Inferior parietal cortex (tissue), 1 donor: ENCODE measurements at regions not wholly inside any gene's neighbourhood (a gene's known extent, or its start where the extent isn't known, plus 50 kb on each side); places are given as distances from the start of the nearest gene placed in this dataset.
A peak's percentile ranks its signal among the peaks of the same experiment; 100 is the strongest.
"Not testable (repeated sequence)": the region's sequence is repeated elsewhere in the genome, so short reads cannot be mapped to it uniquely, and the experiment has no call there.

Source experiments
- DNase-seq: peaks from one replicate; pipeline ENCODE4 v3.0.0-alpha.2; 2016; ENCODE audit errors: extremely low spot score

GRCh38 chr3:194061421-194062030, 74.4 kb upstream of the HES1 start:
- DNase-seq = no peak

DNA sequence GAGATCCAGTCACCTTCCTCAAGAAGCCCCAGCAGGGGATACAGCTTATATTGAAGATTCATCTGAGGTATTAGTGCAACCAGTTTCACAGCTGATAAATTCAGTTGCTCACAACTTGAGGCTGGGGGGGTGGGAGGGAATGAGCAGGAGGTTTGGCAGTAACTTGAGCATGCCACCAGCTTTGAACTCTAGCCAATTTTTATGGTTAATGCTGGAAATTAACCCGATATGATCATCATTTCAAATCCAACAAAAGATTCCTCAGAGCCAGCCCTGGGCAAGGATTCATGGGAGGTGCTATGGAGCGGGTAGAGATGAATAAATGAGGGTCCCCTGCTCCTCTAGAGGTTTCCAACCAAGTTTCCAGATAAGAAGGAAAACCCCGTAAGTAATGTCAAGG, 73.1 kb upstream of the HES1 start:
- no peak for DNase-seq

GRCh38 chr3:194064380-194065332, 71.3 kb upstream of the HES1 start:
- DNase-seq = no peak

- DNase-seq = not testable (repeated sequence)
Measured at GRCh38 chr3:194067327-194067726, 68.6 kb upstream of the HES1 start.

DNA sequence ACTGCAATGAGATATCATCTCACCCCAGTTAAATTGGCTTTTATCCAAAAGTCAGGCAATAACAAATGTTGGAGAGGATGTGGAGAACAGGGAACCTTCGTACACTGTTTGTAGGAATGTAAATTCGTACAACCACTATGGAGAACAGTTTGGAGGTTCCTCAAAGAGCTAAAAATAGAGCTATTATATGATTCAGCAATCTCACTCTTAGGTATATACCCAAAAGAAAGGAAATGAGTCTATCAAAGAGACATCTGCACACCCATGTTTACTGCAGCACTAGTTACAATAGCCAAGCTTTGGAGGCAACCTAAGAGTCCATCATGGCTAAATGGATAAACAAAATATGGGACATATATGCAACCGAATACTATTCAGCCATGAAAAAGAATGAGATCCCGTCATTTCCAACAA, 68.0 kb upstream of the HES1 start:
- DNase-seq = no peak

DNA sequence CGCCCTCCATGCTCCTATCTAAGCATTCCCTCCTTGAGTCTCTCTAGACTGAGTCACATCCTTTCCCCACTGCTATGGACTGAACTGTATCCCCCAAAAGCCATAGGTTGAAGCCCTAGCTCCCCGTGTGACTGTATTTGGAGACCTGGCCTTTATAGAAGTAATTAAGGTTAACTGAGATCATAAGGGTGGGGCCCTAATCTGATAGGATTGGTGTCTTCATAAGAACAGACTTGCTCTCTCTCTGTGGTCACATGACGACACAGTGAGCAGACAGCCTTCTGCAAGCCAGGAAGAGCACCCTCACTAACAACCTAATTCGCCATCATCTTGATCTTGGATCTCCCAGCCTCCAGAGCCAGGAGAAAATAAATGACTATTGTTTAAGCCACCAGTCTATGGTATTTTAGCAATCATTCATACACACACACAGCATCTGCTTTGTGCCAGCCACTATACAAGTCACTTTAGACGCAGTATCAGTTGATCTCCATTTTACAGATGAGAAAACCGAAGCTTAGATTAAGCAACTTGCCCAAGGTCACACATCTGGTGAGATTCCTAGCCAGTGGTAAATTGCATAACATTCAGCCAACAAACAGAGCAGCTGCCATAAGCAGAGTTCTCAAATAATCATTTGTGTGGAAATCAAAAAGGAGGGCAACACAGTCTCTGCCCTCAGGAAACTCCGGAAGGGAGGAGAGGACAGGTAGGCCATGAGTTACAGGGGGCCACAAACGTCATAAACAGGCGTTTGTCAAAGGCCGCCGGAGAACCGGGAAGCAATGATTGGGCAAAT, 66.3 kb upstream of the HES1 start:
- DNase-seq = no peak

- DNase-seq = no peak
Measured at GRCh38 chr3:194070220-194070633, 65.7 kb upstream of the HES1 start.

DNA sequence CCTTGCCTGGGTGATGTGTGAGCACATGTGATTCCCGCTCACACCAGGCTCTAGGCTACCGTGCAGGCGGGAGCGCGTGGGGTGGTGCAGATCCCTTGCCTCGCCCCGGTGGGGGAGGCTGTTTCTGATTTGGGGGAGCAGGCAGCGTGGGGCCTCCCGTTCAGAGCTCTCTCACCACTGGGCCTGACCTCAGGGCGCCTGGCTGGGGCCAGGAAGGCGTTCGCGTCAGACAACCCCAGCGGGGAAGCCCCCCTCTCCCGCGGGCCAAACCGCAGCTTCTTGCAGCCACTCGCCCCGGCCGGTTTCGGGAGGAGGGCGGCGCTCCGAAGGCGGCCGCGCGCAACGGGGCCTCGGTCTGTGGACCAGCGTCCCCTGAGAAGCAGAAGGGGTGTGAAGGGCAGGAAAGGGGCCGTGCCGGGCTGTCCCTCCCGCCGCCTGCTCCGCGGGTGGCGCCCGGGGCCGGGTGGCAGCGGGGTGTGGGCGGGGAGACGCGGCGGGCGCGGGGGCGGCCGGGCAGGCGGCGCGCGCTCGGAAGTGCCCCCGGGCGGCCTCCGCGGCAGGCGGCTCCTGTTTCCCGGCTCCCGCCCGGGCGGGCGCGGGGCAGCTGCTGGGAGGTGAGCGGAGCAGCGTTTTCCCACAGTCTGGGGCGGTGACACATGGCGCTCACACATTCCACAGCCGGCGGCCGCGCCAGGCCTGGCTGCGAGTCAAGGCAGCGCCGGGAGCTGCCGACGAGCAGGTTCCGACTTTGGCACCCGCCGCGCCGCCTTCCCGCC, 65.1 kb upstream of the HES1 start:
- DNase-seq = peak; percentile 46

GRCh38 chr3:194072097-194072428, 63.9 kb upstream of the HES1 start:
- no peak for DNase-seq

DNA sequence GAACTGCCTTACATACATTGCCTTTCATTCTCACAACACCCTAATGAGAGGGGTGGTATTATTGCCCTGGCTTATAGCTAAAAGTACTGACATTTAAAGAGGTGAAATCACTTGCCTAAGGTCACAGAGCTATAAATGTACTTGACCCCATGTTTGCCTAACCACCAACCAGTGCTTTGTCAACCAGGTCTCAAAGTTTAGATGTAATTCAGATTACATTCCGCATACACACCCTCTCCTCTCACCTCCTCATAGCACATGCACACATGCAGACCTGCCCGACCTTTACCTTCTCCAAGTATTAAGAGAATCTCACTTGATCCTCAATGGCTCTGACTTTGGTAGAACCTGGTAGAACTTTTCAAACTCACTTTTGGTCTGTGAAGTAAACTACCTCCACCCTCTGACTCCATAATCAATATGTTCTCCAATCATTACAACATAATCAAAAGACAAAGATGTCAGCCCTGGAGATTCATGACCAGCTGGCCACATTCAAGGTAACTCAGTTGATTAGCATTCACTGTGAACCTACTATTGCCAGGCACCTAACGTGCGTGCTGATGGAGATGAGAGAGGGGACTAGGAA, 63.2 kb upstream of the HES1 start:
- no peak for DNase-seq

GRCh38 chr3:194073926-194074325, 62.0 kb upstream of the HES1 start:
- DNase-seq = no peak

DNA sequence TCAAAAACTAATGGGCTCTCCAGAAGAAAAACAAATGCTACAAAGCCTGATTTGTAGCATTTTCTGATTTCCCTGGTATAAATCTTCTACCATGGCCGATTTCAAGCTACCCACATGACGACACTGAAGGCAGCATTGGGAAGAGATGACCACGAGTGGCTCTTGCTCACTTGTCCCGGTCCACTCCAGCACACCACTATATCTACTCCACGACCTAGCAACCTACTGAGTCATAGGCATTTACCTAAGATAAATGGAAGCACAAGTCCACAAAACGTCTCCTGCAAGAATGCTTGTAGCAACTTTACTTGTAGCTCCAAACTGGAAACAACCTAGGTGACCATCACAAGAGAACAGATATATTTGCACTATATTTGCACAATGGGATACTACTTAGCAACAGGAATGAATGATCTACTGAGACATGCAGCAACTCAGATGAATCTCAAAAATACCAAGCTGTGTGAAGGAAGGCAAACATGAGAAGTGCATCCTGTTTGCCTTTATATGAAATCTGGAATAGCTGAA, 60.8 kb upstream of the HES1 start:
- DNase-seq = no peak

- no peak for DNase-seq
Measured at GRCh38 chr3:194075802-194076460, 60.0 kb upstream of the HES1 start.

DNA sequence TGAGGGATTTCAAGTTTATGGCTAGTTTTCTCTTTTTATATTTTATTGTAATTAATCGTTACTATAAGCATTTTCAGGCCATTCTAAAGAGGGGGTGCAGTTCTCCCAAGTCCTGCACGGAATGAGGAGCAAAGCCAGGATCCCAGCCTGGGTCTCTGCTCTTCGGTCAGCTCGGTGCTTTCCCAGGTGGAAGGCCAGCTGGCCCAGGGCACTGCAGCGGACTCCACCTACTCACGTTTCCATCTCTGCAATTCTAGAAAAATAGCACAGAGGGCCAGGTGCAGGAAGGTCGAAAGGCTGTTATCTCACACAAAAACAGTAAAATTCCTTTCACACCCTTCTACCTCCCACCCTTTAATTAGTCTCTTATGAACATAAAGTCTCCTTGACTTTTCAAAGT, 59.5 kb upstream of the HES1 start:
- DNase-seq = no peak

DNA sequence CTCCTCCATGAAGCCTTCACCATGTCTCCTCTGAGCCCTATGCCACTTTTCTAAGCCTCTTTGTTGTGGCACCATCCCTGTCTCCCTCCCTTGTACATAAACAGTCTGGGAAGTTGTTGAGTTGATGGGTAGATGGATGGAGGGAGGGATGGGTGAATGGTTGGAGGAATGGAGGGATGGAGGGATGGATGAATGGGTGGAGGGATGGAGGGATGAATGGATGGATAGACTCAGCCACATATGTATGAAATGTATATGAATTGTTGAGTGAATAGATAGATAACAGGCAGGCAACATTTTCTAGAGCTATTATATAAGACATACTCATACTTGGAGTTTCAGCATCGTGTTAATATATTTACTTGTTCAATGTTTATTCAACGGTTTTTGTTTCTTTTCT, 58.3 kb upstream of the HES1 start:
- no peak for DNase-seq

- no peak for DNase-seq
Measured at GRCh38 chr3:194078045-194078821, 57.7 kb upstream of the HES1 start.

- DNase-seq = no peak
Measured at GRCh38 chr3:194079702-194080172, 56.2 kb upstream of the HES1 start.

GRCh38 chr3:194080436-194080835, 55.5 kb upstream of the HES1 start:
- no peak for DNase-seq

- DNase-seq = no peak
Measured at GRCh38 chr3:194080913-194081800, 54.8 kb upstream of the HES1 start.
